ENCODE measurements at regions not wholly inside any gene's neighbourhood (a gene's known extent, or its start where the extent isn't known, plus 50 kb on each side); places are given as distances from the start of the nearest gene placed in this dataset.

DNA sequence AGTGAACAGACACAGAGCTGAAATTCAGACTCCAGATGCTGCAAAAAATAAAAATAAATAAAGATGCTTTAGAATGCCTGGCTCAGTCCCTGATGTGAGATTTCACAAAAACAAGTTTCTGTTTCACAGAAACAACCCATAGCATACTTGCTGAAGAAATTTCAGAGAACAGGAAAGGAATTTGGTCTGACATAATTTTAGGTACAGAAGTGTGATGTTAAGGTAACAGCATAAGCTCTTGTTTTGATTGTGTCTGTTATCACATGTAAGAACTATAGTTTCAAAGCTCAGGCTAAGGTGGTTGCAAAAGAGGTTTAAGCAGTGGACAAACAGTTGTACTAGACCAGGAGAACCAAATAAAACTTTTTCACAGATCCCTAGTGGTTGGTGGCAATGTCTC lies 152.1 kb downstream of the PTGER3 start (continued):
- TF ChIP-seq, protein P1, sequence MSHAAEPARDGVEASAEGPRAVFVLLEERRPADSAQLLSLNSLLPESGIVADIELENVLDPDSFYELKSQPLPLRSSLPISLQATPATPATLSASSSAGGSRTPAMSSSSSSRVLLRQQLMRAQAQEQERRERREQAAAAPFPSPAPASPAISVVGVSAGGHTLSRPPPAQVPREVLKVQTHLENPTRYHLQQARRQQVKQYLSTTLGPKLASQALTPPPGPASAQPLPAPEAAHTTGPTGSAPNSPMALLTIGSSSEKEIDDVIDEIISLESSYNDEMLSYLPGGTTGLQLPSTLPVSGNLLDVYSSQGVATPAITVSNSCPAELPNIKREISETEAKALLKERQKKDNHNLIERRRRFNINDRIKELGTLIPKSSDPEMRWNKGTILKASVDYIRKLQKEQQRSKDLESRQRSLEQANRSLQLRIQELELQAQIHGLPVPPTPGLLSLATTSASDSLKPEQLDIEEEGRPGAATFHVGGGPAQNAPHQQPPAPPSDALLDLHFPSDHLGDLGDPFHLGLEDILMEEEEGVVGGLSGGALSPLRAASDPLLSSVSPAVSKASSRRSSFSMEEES (CRISPR knock-in tag; IDR thresholded peaks at IDR 0.05) = no peak

- Histone ChIP-seq H2AFZ (ENCODE audit: low read depth, low read length) (peak overlapping the region; percentile 69), H4K20me1 (replicated peaks; ENCODE audit: control insufficient read depth, insufficient read depth, low read length) (no peaks in the 10 kb centered on the region), H3K4me1 (replicated peaks in 1 of 2; ENCODE audit: control insufficient read depth in 2 of 2, insufficient read depth in 2 of 2, low read length in 2 of 2) (peaks cover 0 to 24% of the 10 kb centered on the region in 2 experiments; a peak in 3 of 5 replicates), H3K4me2 (ENCODE audit: insufficient read depth, low read length) (no peak overlapping the region), H3K9me1 (ENCODE audit: control insufficient read depth, insufficient read depth, low read length) (no peaks in the 10 kb centered on the region), H3K36me3 (ENCODE audit: control insufficient read depth, insufficient read depth, low read length) (no peaks in the 10 kb centered on the region), H3K27me3 (ENCODE audit: control insufficient read depth in 2 of 2, insufficient read depth in 2 of 2, low read length in 2 of 2) (no peaks in the 10 kb centered on the region), H3K9ac (ENCODE audit: insufficient read depth in 1 of 2, low read depth in 2 of 2, low read length in 2 of 2) (no peak overlapping the region), H3K27ac (ENCODE audit: extremely low read depth, low read depth, low read length) (no peak overlapping the region), H3K79me2 (ENCODE audit: control insufficient read depth, insufficient read depth, low read length) (no peaks in the 10 kb centered on the region), H3K4me3 (no peak overlapping the region), H3K9me3 (replicated peaks; ENCODE audit: control insufficient read depth, insufficient read depth, low read depth, low read length) (no peaks in the 10 kb centered on the region)
- BruUV-seq (replicated peaks) = no TSS peak
- intact Hi-C loops (cut with micrococcal nuclease) = loop anchor here (1.0 to 5.0 kb wide), 2 partner anchors 151 to 368 kb away; partner anchors contain the start of gene PTGER3
- in situ Hi-C loops (cut with MboI) = no loop called here
- ATAC-seq (peak; percentile 80), FAIRE-seq (peak; percentile 80), DNase-seq (ENCODE audit: extremely low read depth in 1 of 4, low spot score in 3 of 4) (no peak)
- 13% methylated on average over 1 of the region's 1 CpG for WGBS (ENCODE audit: insufficient coverage, low coverage, missing lambda C conversion rate)
- ChIA-PET POLR2A (interaction anchor here (1.1 to 2.9 kb wide), 3 partner anchors 9 to 12 kb away, joined by 3 to 16 read pairs (median 4); no protein-coding TSS in a partner anchor), CTCF (ENCODE audit: low intra/inter-chr PET ratio) (no interaction called here)
- no peak for TF ChIP-seq GATA2 (CRISPR knock-in tag; IDR thresholded peaks at IDR 0.05)
- TF ChIP-seq, protein P2, sequence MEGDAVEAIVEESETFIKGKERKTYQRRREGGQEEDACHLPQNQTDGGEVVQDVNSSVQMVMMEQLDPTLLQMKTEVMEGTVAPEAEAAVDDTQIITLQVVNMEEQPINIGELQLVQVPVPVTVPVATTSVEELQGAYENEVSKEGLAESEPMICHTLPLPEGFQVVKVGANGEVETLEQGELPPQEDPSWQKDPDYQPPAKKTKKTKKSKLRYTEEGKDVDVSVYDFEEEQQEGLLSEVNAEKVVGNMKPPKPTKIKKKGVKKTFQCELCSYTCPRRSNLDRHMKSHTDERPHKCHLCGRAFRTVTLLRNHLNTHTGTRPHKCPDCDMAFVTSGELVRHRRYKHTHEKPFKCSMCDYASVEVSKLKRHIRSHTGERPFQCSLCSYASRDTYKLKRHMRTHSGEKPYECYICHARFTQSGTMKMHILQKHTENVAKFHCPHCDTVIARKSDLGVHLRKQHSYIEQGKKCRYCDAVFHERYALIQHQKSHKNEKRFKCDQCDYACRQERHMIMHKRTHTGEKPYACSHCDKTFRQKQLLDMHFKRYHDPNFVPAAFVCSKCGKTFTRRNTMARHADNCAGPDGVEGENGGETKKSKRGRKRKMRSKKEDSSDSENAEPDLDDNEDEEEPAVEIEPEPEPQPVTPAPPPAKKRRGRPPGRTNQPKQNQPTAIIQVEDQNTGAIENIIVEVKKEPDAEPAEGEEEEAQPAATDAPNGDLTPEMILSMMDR (IDR thresholded peaks at IDR 0.05 in 2 of 3, conservative IDR thresholded peaks at IDR 0.05 in 1 of 3; ENCODE audit: insufficient read depth in 2 of 3, low read depth in 1 of 3, low read length in 3 of 3) = peak; percentile 30 to 52 (median 36); a peak in 4 of 6 replicates
- no peak for TF ChIP-seq SREBF1 (IDR thresholded peaks at IDR 0.05; ENCODE audit: borderline replicate concordance, low read depth, low read length)
- TF ChIP-seq E2F3 (CRISPR knock-in tag; IDR thresholded peaks at IDR 0.05) = no peak
- 0 out of 4 replicates have a peak, but pooled peaks of 1 of the 2 experiments have one; percentile 5 for TF ChIP-seq RCOR1 (IDR thresholded peaks at IDR 0.05; ENCODE audit: borderline replicate concordance in 1 of 2, low read depth in 2 of 2, low read length in 2 of 2)
- TF ChIP-seq RAD21 (CRISPR knock-in tag; conservative IDR thresholded peaks at IDR 0.05 in 1 of 2, IDR thresholded peaks at IDR 0.05 in 1 of 2) = peak; percentile 30 to 68; a peak in 3 of 4 replicates
Observed at GRCh38 chr1:70896224-70896623, 151.4 kb downstream of the PTGER3 start.

All from K562 (cell line).